Stomach (tissue), 4 donors: ENCODE measurements at regions not wholly inside any gene's neighbourhood (a gene's known extent, or its start where the extent isn't known, plus 50 kb on each side); places are given as distances from the start of the nearest gene placed in this dataset.

ENCODE experiments used
- CTCF ChIP-seq, 7 experiments: fragments of 450-650 bp in 4 of 7; fragments of 200-600 bp in 3 of 7; sonication (generic) in 3 of 7; IDR thresholded peaks; one replicate each; pipeline ENCODE4 v1.5.1; 2016 to 2019; ENCODE audit warnings: antibody characterized with exemption in 7 of 7, control low read depth in 2 of 7, mild to moderate bottlenecking in 1 of 7
- POLR2A ChIP-seq, 4 donors: fragments of 450-650 bp; IDR thresholded peaks; one replicate each; pipeline ENCODE4 v1.6.1; 2016; ENCODE audit warnings: antibody characterized with exemption in 4 of 4, control low read depth in 2 of 4, mild to moderate bottlenecking in 1 of 4, moderate library complexity in 1 of 4

- TF ChIP-seq POLR2A (IDR thresholded peaks at IDR 0.05) (no peak), CTCF (IDR thresholded peaks at IDR 0.05) (no peak)
Measured at GRCh38 chr1:14255233-14255632, 343.3 kb upstream of the KAZN start.
